ENCODE measurements at regions not wholly inside any gene's neighbourhood (a gene's known extent, or its start where the extent isn't known, plus 50 kb on each side); places are given as distances from the start of the nearest gene placed in this dataset.

- TF ChIP-seq, protein P1, sequence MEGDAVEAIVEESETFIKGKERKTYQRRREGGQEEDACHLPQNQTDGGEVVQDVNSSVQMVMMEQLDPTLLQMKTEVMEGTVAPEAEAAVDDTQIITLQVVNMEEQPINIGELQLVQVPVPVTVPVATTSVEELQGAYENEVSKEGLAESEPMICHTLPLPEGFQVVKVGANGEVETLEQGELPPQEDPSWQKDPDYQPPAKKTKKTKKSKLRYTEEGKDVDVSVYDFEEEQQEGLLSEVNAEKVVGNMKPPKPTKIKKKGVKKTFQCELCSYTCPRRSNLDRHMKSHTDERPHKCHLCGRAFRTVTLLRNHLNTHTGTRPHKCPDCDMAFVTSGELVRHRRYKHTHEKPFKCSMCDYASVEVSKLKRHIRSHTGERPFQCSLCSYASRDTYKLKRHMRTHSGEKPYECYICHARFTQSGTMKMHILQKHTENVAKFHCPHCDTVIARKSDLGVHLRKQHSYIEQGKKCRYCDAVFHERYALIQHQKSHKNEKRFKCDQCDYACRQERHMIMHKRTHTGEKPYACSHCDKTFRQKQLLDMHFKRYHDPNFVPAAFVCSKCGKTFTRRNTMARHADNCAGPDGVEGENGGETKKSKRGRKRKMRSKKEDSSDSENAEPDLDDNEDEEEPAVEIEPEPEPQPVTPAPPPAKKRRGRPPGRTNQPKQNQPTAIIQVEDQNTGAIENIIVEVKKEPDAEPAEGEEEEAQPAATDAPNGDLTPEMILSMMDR (IDR thresholded peaks at IDR 0.05) = no peak
- no peak for TF ChIP-seq POLR2A (IDR thresholded peaks at IDR 0.05)
Measured at GRCh38 chr19:29292153-29292552, 79.2 kb upstream of the UQCRFS1 start.

Data from Peyer's patch (tissue), 4 donors.